GM12864 (cell line): ENCODE measurements at regions not wholly inside any gene's neighbourhood (a gene's known extent, or its start where the extent isn't known, plus 50 kb on each side); places are given as distances from the start of the nearest gene placed in this dataset.
"Not testable (repeated sequence)": the region's sequence is repeated elsewhere in the genome, so short reads cannot be mapped to it uniquely, and the experiment has no call there.

Source experiments
- DNase-seq: peaks from one replicate; pipeline ENCODE4 v3.0.0-alpha.2; 2011; ENCODE audit warnings: low read depth
- H3K4me3 ChIP-seq: 2 replicates; pipeline ENCODE4 v1.5.1; 2011; ENCODE audit warnings: mild to moderate bottlenecking, low read depth, low read length, control low read depth
- CTCF ChIP-seq: IDR thresholded peaks from 2 replicates; pipeline ENCODE4 v1.5.1; 2011; ENCODE audit warnings: low read depth, mild to moderate bottlenecking, moderate library complexity, low read length, control low read depth, inconsistent platforms; ENCODE audit errors: missing control alignments

GRCh38 chr12:9406564-9407424, 198.6 kb upstream of the PZP start:
- no peak for TF ChIP-seq CTCF
- DNase-seq: no peak
- H3K4me3 ChIP-seq: no peak overlapping the region

- no peak for TF ChIP-seq CTCF
- no peak for DNase-seq
Measured at GRCh38 chr12:9405886-9406563, 197.8 kb upstream of the PZP start.

GRCh38 chr12:9404469-9405260, 196.5 kb upstream of the PZP start:
- TF ChIP-seq CTCF: no peak
- no peak for DNase-seq
- no peak overlapping the region for H3K4me3 ChIP-seq

More at GRCh38 chr12:9405886-9406563, 197.8 kb upstream of the PZP start:
- no peak overlapping the region for H3K4me3 ChIP-seq

- no peak for TF ChIP-seq CTCF
- DNase-seq: no peak
- H3K4me3 ChIP-seq: no peak overlapping the region
Measured at GRCh38 chr12:9404031-9404430, 195.8 kb upstream of the PZP start.

- not testable (repeated sequence) for DNase-seq, H3K4me3 ChIP-seq
Measured at GRCh38 chr12:9402432-9403040, 194.3 kb upstream of the PZP start.

GRCh38 chr12:9396367-9396766, 188.2 kb upstream of the PZP start:
- H3K4me3 ChIP-seq, DNase-seq: not testable (repeated sequence)

GRCh38 chr12:9395220-9395619, 187.0 kb upstream of the PZP start:
- DNase-seq, H3K4me3 ChIP-seq: not testable (repeated sequence)

GRCh38 chr12:9392842-9393241, 184.6 kb upstream of the PZP start:
- TF ChIP-seq CTCF: no peak
- no peak for DNase-seq

More at GRCh38 chr12:9392842-9393241, 184.6 kb upstream of the PZP start:
- H3K4me3 ChIP-seq: no peak overlapping the region
